ENCODE measurements at regions not wholly inside any gene's neighbourhood (a gene's known extent, or its start where the extent isn't known, plus 50 kb on each side); places are given as distances from the start of the nearest gene placed in this dataset.
"Not testable (repeated sequence)": the region's sequence is repeated elsewhere in the genome, so short reads cannot be mapped to it uniquely, and the experiment has no call there.

DNA sequence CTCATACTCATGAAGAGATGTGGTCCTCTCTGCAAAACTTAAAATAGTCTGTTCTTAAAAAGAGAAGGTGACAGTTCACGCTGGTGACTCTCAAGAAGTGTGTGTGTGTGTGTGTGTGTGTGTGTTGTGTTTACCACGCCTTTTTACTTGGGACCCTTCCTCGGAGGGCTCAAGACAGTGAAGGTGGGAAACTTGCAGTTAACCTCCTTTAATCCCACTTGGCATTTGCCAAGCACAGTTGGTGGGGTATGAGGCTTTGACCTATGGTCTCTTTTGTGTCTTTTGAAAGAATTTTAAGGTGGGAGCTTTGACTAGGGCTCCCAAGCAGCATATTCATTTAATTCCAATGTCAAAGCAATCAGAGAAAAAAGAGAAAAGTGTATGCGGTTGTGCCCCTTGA lies 395.8 kb downstream of the TFAP2B start:
- 36 to 48% (median 43%) methylated on average over 4 of the region's 4 CpGs for WGBS, 5 donors
- intact Hi-C loops (cut with DNase I; ENCODE audit: low total_unique reads): no loop called here
- Histone ChIP-seq H3K27me3 (peaks cover 0 to 6% (median 0%) of the 10 kb centered on the region in 3 donors), H3K27ac (no peak overlapping the region), H3K4me1 (peaks cover 0 to 8% (median 0%) of the 10 kb centered on the region in 4 donors), H3K36me3 (no peaks in the 10 kb centered on the region), H3K4me3 (no peak overlapping the region), H3K9me3 (no peaks in the 10 kb centered on the region)
- no peak for TF ChIP-seq POLR2AphosphoS5 (IDR thresholded peaks at IDR 0.05)
- no peak for TF ChIP-seq POLR2A (IDR thresholded peaks at IDR 0.05)
- no peak for TF ChIP-seq EP300 (IDR thresholded peaks at IDR 0.05)
- TF ChIP-seq, protein P1, sequence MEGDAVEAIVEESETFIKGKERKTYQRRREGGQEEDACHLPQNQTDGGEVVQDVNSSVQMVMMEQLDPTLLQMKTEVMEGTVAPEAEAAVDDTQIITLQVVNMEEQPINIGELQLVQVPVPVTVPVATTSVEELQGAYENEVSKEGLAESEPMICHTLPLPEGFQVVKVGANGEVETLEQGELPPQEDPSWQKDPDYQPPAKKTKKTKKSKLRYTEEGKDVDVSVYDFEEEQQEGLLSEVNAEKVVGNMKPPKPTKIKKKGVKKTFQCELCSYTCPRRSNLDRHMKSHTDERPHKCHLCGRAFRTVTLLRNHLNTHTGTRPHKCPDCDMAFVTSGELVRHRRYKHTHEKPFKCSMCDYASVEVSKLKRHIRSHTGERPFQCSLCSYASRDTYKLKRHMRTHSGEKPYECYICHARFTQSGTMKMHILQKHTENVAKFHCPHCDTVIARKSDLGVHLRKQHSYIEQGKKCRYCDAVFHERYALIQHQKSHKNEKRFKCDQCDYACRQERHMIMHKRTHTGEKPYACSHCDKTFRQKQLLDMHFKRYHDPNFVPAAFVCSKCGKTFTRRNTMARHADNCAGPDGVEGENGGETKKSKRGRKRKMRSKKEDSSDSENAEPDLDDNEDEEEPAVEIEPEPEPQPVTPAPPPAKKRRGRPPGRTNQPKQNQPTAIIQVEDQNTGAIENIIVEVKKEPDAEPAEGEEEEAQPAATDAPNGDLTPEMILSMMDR (IDR thresholded peaks at IDR 0.05): no peak
- no peak for DNase-seq

DNA sequence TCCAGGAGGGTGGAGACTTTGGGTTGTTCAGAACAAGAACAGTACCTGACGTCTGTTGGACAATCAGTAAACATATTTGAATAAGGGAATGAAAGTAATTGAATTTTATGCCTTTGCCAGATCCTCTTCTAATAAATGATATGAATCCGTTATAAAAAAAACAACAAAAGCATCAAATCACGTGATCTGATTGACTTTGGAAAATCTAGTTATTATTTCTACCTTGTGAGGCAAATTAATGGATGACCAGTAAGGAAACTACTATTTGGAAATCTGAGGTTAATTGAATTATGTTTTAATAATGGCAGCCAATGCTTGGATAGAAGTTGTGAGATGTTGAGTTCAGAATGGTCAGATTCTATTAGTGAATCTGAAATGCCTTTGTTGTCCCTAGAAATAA lies 399.5 kb downstream of the TFAP2B start:
- TF ChIP-seq POLR2AphosphoS5 (IDR thresholded peaks at IDR 0.05) (no peak), POLR2A (IDR thresholded peaks at IDR 0.05) (no peak), EP300 (IDR thresholded peaks at IDR 0.05) (no peak)
- TF ChIP-seq, protein P1 (IDR thresholded peaks at IDR 0.05): no peak
- DNase-seq: no peak
- intact Hi-C loops (cut with DNase I; ENCODE audit: low total_unique reads): no loop called here

DNA sequence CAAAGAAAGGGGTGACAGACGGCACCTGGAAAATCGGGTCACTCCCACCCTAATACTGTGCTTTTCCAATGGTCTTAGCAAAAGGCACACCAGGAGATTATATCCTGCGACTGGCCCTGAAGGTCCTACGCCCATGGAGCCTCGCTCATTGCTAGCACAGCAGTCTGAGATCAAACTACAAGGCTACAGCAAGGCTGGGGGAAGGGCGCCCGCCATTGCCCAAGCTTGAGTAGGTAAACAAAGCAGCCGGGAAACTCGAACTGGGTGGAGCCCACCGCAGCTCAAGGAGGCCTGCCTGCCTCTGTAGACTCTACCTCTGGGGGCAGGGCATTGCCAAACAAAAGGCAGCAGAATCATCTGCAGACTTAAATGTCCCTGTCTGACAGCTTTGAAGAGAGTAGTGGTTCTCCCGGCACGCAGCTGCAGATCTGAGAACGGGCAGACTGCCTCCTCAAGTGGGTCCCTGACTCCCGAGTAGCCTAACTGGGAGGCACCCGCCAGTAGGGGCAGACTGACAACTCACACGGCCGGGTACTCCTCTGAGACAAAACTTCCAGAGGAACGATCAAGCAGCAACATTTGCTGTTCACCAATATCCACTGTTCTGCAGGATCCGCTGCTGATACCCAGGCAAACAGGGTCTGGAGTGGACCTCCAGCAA lies 406.0 kb downstream of the TFAP2B start:
- H3K9me3 ChIP-seq; H3K27ac ChIP-seq; H3K27me3 ChIP-seq; H3K4me3 ChIP-seq; H3K4me1 ChIP-seq; intact Hi-C loops (cut with DNase I; ENCODE audit: low total_unique reads); H3K36me3 ChIP-seq; DNase-seq: not testable (repeated sequence)
- 71 to 84% (median 78%) methylated on average over 8 to 19 of the region's 19 CpGs for WGBS, 5 donors

More for the DNA sequence above, 399.5 kb downstream of the TFAP2B start:
- Histone ChIP-seq H3K9me3 (no peaks in the 10 kb centered on the region), H3K4me3 (no peak overlapping the region), H3K27me3 (peaks cover 0 to 6% (median 0%) of the 10 kb centered on the region in 3 donors), H3K4me1 (peaks cover 0 to 8% (median 0%) of the 10 kb centered on the region in 4 donors), H3K27ac (no peak overlapping the region), H3K36me3 (no peaks in the 10 kb centered on the region)
- WGBS, 5 donors: 80 to 86% (median 85%) methylated on average over 3 of the region's 3 CpGs

DNA sequence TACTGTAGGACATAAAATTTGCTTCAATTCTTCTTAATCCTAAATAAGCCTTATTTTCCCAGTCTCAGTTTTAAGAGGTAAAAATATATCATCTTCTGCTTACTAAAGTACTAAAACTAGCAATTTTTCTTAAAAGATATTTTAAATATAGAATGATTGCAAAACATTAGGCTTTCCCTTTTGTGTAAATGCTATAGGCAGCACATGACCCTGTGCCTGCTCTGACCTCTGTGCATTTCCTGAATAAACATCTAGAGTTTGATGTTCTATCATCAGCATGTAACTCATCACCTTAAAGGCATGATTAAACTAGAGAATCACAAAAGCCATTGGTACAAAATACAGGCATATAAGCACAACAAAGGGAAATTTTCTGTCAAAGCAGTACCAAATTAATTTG lies 422.7 kb downstream of the TFAP2B start:
- Histone ChIP-seq H3K4me3 (no peak overlapping the region), H3K9me3 (no peaks in the 10 kb centered on the region), H3K36me3 (no peaks in the 10 kb centered on the region), H3K4me1 (no peaks in the 10 kb centered on the region), H3K27me3 (no peaks in the 10 kb centered on the region), H3K27ac (no peak overlapping the region)
- TF ChIP-seq POLR2AphosphoS5 (IDR thresholded peaks at IDR 0.05) (no peak), POLR2A (IDR thresholded peaks at IDR 0.05) (no peak), EP300 (IDR thresholded peaks at IDR 0.05) (no peak)
- TF ChIP-seq, protein P1 (IDR thresholded peaks at IDR 0.05): no peak
- no peak for DNase-seq
- intact Hi-C loops (cut with DNase I; ENCODE audit: low total_unique reads): no loop called here

DNA sequence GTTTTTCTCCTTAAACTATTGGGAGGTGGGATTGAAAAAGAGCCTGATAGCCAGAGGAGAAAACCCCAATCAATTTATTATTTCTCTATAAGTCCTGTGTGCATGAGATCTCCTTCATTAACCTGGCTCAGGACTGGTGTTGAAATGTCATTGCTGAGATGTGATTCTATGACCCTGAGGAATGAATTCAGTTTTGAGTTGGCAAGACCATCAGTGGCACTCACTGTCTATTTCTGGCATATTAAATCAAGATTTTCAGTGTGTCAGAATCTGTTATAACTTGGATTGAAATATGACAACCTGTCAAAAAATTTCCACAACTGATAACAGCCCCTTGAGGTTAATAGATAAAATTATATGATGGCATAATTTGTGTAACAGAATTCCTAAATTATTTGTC lies 431.1 kb downstream of the TFAP2B start:
- no peak overlapping the region for H3K27ac ChIP-seq
- peaks cover 0 to 4% (median 0%) of the 10 kb centered on the region in 4 donors for H3K9me3 ChIP-seq
- no peak for DNase-seq
- H3K27me3 ChIP-seq: no peaks in the 10 kb centered on the region
- intact Hi-C loops (cut with DNase I; ENCODE audit: low total_unique reads): no loop called here
- H3K36me3 ChIP-seq: no peaks in the 10 kb centered on the region
- H3K4me3 ChIP-seq: no peak overlapping the region
- H3K4me1 ChIP-seq: no peaks in the 10 kb centered on the region
- TF ChIP-seq POLR2A (IDR thresholded peaks at IDR 0.05) (no peak), EP300 (IDR thresholded peaks at IDR 0.05) (no peak), POLR2AphosphoS5 (IDR thresholded peaks at IDR 0.05) (no peak)
- TF ChIP-seq, protein P1 (IDR thresholded peaks at IDR 0.05): no peak

Measured in stomach (tissue), 8 donors.